NCI-H2107 treated with DMSO at 0.1 percent for 48 hours (cell line): ENCODE measurements at regions not wholly inside any gene's neighbourhood (a gene's known extent, or its start where the extent isn't known, plus 50 kb on each side); places are given as distances from the start of the nearest gene placed in this dataset.
A peak's percentile ranks its signal among the peaks of the same experiment; 100 is the strongest.

Source experiments
- DNase-seq: peaks from one replicate; lab custom pipeline; 2025; ENCODE audit not compliant: unreplicated experiment; lab: John Stamatoyannopoulos, UW

GRCh38 chr10:121662945-121663917, 65.0 kb upstream of the FGFR2 start:
- DNase-seq, result no peak

DNA sequence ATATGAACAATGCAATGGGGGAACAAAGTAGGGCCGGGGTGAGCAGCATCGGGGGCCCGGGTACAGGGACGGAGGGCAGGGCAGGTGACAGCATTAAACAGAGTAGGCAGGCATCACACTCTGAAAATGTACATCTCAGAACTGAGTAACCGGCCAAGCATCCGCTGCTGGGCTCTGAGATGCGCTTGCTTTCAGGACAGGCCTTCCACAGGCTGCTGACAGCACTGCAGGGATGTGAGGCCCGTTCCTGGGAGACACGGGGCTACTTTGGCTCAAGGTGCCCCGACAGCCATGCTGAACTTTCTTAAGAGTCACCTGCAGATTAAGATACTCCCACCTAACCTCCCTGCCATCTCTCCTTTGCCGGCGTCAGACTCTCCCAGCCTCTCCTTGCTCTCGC, 64.3 kb upstream of the FGFR2 start:
- DNase-seq, result no peak

DNA sequence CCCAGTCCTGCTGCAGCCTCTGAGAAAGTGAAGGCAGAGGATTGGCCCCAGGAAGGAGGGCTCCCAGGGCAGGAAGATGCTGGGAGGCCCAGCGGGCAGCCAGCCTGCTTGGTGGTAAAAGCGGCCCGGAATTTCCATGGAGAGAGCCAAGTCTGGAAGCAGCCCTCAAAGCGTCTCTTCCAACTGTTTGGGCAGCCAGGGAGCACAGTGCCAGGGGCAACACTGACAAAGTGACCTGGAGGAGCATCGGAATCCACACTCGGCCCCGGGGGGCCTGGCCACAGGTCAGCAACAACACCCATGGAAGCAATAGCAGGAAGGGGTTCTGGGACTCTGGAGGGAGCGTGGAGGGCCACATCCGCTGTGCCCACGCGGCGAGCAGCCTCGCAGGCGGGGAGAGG, 63.2 kb upstream of the FGFR2 start:
- DNase-seq, result no peak

- DNase-seq, result no peak
Measured at GRCh38 chr10:121659236-121659635, 61.0 kb upstream of the FGFR2 start.

GRCh38 chr10:121658611-121659010, 60.4 kb upstream of the FGFR2 start:
- DNase-seq, result no peak

- DNase-seq, result no peak
Measured at GRCh38 chr10:121658111-121658510, 59.9 kb upstream of the FGFR2 start.

DNA sequence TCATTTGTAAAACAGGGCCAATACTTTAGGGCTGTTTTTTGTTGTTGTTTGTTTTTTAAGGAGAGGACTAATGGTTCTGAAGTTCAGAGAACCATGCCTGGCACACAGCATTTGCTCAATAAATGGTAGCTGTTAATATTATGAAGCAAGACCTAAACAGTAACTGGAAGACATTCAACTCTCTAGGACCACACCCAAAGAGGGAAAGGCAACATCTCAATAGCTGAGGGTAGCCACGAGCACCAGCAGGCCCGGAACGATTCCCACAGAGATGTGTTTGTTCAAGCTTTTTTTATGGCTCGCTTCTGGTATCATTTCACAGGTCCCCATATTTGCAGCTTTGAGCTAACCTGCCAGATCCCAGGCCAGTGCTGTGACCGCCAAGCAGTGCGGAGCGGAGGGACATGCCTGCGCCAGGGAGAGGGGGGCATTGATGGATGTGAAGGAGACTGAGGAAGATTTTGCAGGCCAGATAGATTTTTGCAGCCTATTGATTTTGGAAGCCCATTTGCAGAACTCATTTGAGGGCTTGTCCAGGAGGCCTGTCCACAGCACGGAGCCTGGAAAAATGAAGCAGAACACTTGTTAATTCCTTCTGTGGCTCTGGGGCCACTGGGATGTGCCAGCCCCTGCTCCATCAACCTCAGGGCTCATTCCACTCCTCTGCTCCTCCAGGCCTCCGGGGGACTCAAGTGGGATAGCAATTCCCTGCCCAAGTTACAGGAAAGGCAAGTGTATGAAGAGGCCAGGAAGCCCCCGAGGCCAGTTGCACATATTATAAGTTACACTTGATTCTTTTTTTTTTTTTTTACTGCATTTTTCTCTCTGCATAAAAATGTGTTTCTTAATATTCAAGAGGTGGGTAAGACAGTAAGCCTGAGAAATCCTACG, 57.3 kb upstream of the FGFR2 start:
- no peak for DNase-seq

- DNase-seq, result peak; percentile 2
Measured at GRCh38 chr10:121654021-121654545, 55.8 kb upstream of the FGFR2 start.

- DNase-seq, result no peak
Measured at GRCh38 chr10:121653608-121654007, 55.4 kb upstream of the FGFR2 start.

DNA sequence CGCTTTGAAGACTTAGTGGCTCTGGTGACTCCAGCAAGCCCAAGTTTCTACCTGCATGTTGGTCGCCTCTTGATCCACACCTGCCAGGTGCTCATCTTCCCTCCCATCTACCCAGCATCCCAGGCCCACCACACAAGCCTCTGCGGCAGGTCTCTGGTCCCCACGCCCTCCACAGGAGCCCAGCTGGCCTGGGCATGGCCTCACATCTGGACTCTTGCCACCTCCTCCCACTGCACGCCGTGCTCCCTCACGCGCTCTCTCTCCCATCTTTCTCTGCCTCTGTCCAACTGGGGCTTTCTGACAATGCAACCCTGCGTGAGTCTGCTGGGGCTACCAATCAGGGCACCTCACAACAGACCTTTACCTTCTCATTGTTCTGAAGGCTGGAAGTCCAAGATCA, 50.2 kb upstream of the FGFR2 start:
- DNase-seq, result no peak

- no peak for DNase-seq
Measured at GRCh38 chr10:121648059-121648458, 49.8 kb upstream of the FGFR2 start.
